Ascending aorta (tissue), 2 donors: ENCODE measurements at regions not wholly inside any gene's neighbourhood (a gene's known extent, or its start where the extent isn't known, plus 50 kb on each side); places are given as distances from the start of the nearest gene placed in this dataset.

Experiments
- DNase-seq, 2 donors: peaks; one replicate each; pipeline ENCODE4 v3.0.0-alpha.2; 2019; ENCODE audit warnings: low spot score in 2 of 2
- H3K27ac ChIP-seq, 2 donors: fragments of 200-600 bp; sonication (generic); one replicate each; pipeline ENCODE4 v1.5.1; 2016 to 2017; ENCODE audit warnings: mild to moderate bottlenecking in 1 of 2
- H3K27me3 ChIP-seq: fragments of 200-600 bp; sonication (generic); one replicate; pipeline ENCODE4 v1.5.1; 2017
- H3K36me3 ChIP-seq, 2 donors: fragments of 200-600 bp; sonication (generic); one replicate each; pipeline ENCODE4 v1.5.1; 2016
- H3K4me1 ChIP-seq, 2 donors: fragments of 200-600 bp; sonication (generic); one replicate each; pipeline ENCODE4 v1.5.1; 2016 to 2017; ENCODE audit warnings: mild to moderate bottlenecking in 1 of 2
- H3K4me3 ChIP-seq, 2 donors: fragments of 200-600 bp; sonication (generic); one replicate each; pipeline ENCODE4 v1.5.1; 2016 to 2017; ENCODE audit warnings: mild to moderate bottlenecking in 1 of 2
- H3K9me3 ChIP-seq, 2 donors: fragments of 200-600 bp; sonication (generic); one replicate each; pipeline ENCODE4 v1.5.1; 2016
- intact Hi-C: fragments of 100-400 bp; cut with DNase I; formaldehyde crosslinking; loops from one replicate; pipeline ENCODE4 v1.15.1; 2023
- TF ChIP-seq, protein P1 (sequence below), 3 experiments: fragments of 200-600 bp in 2 of 3; fragments of 450-650 bp in 1 of 3; sonication (generic) in 2 of 3; IDR thresholded peaks; one replicate each; pipeline ENCODE4 v1.5.1; 2016 to 2019; ENCODE audit warnings: antibody characterized with exemption in 3 of 3, mild to moderate bottlenecking in 1 of 3, moderate library complexity in 1 of 3

GRCh38 chr4:65924843-65925242 lies 254.6 kb upstream of the EPHA5 start:
- Histone ChIP-seq H3K27me3 (no peaks in the 10 kb centered on the region), H3K4me1 (no peaks in the 10 kb centered on the region), H3K36me3 (no peaks in the 10 kb centered on the region), H3K9me3 (no peaks in the 10 kb centered on the region), H3K27ac (no peak overlapping the region), H3K4me3 (no peak overlapping the region)
- intact Hi-C loops = no loop called here
- TF ChIP-seq, protein P1, sequence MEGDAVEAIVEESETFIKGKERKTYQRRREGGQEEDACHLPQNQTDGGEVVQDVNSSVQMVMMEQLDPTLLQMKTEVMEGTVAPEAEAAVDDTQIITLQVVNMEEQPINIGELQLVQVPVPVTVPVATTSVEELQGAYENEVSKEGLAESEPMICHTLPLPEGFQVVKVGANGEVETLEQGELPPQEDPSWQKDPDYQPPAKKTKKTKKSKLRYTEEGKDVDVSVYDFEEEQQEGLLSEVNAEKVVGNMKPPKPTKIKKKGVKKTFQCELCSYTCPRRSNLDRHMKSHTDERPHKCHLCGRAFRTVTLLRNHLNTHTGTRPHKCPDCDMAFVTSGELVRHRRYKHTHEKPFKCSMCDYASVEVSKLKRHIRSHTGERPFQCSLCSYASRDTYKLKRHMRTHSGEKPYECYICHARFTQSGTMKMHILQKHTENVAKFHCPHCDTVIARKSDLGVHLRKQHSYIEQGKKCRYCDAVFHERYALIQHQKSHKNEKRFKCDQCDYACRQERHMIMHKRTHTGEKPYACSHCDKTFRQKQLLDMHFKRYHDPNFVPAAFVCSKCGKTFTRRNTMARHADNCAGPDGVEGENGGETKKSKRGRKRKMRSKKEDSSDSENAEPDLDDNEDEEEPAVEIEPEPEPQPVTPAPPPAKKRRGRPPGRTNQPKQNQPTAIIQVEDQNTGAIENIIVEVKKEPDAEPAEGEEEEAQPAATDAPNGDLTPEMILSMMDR (IDR thresholded peaks at IDR 0.05) = no peak
- no peak for DNase-seq

DNA sequence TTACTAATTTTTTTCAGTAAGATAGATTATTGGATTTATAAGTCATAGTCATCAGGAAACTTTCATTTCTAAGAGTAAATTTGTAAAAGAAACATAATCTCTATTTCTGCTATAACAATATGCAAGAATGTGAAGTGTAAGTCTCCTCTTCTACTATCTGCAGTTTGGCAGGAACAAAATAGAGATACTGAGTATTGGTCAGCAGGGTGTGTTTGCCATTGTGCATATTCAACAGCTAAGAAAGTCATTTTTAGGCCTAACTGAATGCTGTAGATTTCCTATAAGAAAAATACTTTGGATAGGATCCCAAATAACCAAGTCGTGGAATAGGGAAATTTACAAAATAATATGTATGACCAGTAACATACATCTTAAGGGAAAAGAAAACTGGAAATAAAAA lies 253.3 kb upstream of the EPHA5 start:
- H3K27me3 ChIP-seq = no peaks in the 10 kb centered on the region
- no peaks in the 10 kb centered on the region for H3K36me3 ChIP-seq
- intact Hi-C loops = no loop called here
- H3K4me3 ChIP-seq = no peak overlapping the region
- no peaks in the 10 kb centered on the region for H3K4me1 ChIP-seq
- H3K9me3 ChIP-seq = no peaks in the 10 kb centered on the region
- TF ChIP-seq, protein P1 (IDR thresholded peaks at IDR 0.05) = no peak
- DNase-seq = no peak
- H3K27ac ChIP-seq = no peak overlapping the region

GRCh38 chr4:65921180-65921579 lies 250.9 kb upstream of the EPHA5 start:
- no peak overlapping the region for H3K27ac ChIP-seq
- no peak for DNase-seq
- intact Hi-C loops = no loop called here

GRCh38 chr4:65918872-65919271 lies 248.6 kb upstream of the EPHA5 start:
- Histone ChIP-seq H3K27ac (no peak overlapping the region), H3K4me3 (no peak overlapping the region), H3K9me3 (no peaks in the 10 kb centered on the region), H3K36me3 (no peaks in the 10 kb centered on the region), H3K4me1 (no peaks in the 10 kb centered on the region), H3K27me3 (no peaks in the 10 kb centered on the region)
- intact Hi-C loops = no loop called here
- no peak for DNase-seq
- TF ChIP-seq, protein P1 (IDR thresholded peaks at IDR 0.05) = no peak

More at GRCh38 chr4:65921180-65921579, 250.9 kb upstream of the EPHA5 start:
- H3K4me3 ChIP-seq = no peak overlapping the region
- no peaks in the 10 kb centered on the region for H3K4me1 ChIP-seq
- no peaks in the 10 kb centered on the region for H3K27me3 ChIP-seq
- TF ChIP-seq, protein P1 (IDR thresholded peaks at IDR 0.05) = no peak
- no peaks in the 10 kb centered on the region for H3K36me3 ChIP-seq
- no peaks in the 10 kb centered on the region for H3K9me3 ChIP-seq

- intact Hi-C loops = no loop called here
- H3K4me3 ChIP-seq = no peak overlapping the region
- H3K36me3 ChIP-seq = no peaks in the 10 kb centered on the region
- no peaks in the 10 kb centered on the region for H3K27me3 ChIP-seq
- no peaks in the 10 kb centered on the region for H3K4me1 ChIP-seq
- no peak for DNase-seq
- H3K9me3 ChIP-seq = no peaks in the 10 kb centered on the region
- TF ChIP-seq, protein P1 (IDR thresholded peaks at IDR 0.05) = no peak
- H3K27ac ChIP-seq = no peak overlapping the region
Observed at GRCh38 chr4:65918212-65918611, 247.9 kb upstream of the EPHA5 start.

DNA sequence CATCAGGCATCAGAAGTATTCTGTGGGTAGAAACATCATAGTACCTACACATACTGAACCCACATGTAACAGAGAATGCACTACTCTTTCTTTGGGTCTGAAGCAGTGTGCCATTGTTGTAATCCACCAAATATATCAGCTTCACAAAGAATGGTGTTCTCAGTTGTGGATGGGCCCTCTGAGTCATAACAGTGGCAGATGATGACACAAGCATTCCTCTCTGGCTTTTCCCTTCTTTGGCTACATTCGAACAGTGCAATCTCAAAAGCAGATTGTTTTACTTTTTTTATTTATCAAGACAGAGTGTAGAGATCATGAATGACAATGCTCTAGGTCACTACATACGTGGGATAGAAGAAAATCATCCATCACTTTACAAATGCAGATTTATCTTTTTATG lies 247.2 kb upstream of the EPHA5 start:
- TF ChIP-seq, protein P1 (IDR thresholded peaks at IDR 0.05) = no peak
- H3K27me3 ChIP-seq = no peaks in the 10 kb centered on the region
- no peak for DNase-seq
- H3K27ac ChIP-seq = no peak overlapping the region
- no peaks in the 10 kb centered on the region for H3K9me3 ChIP-seq
- intact Hi-C loops = no loop called here
- H3K4me1 ChIP-seq = no peaks in the 10 kb centered on the region
- H3K4me3 ChIP-seq = no peak overlapping the region
- no peaks in the 10 kb centered on the region for H3K36me3 ChIP-seq
